Breast epithelium (tissue), 4 donors: ENCODE measurements at regions not wholly inside any gene's neighbourhood (a gene's known extent, or its start where the extent isn't known, plus 50 kb on each side); places are given as distances from the start of the nearest gene placed in this dataset.

ENCODE experiments used
- DNase-seq, 2 donors: peaks; one replicate each; pipeline ENCODE4 v3.0.0-alpha.2; 2019; ENCODE audit warnings: low spot score in 2 of 2
- H3K27ac ChIP-seq, 2 donors: fragments of 200-600 bp; sonication (generic) in 1 of 2; one replicate each; pipeline ENCODE4 v1.5.1; 2016 to 2019; ENCODE audit warnings: mild to moderate bottlenecking in 1 of 2
- H3K27me3 ChIP-seq, 2 donors: fragments of 200-600 bp; sonication (generic) in 1 of 2; one replicate each; pipeline versions ENCODE4 v1.5.1 to v1.6.0; 2017 to 2019; ENCODE audit warnings: control low read depth in 1 of 2, mild to moderate bottlenecking in 1 of 2
- H3K36me3 ChIP-seq: fragments of 200-600 bp; one replicate; pipeline ENCODE4 v1.5.1; 2019
- H3K4me1 ChIP-seq, 2 donors: fragments of 200-600 bp; sonication (generic); one replicate each; pipeline ENCODE4 v1.5.1; 2016 to 2019; ENCODE audit warnings: control low read depth in 1 of 2
- H3K4me3 ChIP-seq, 3 donors: fragments of 200-600 bp; sonication (generic); 1 replicate in 2 of 3; 2 replicates in 1 of 3; pipeline ENCODE4 v1.5.1; 2016 to 2019; ENCODE audit warnings: mild to moderate bottlenecking in 3 of 3, moderate library complexity in 2 of 3
- H3K9me3 ChIP-seq, 2 donors: fragments of 200-600 bp; sonication (generic) in 1 of 2; one replicate each; pipeline ENCODE4 v1.5.1; 2016 to 2019; ENCODE audit warnings: control low read depth in 1 of 2
- CTCF ChIP-seq, 3 donors: fragments of 450-650 bp; IDR thresholded peaks; one replicate each; pipeline ENCODE4 v1.5.1; 2016 to 2017; ENCODE audit warnings: antibody characterized with exemption in 3 of 3, mild to moderate bottlenecking in 3 of 3, moderate library complexity in 3 of 3
- POLR2A ChIP-seq: fragments of 450-650 bp; IDR thresholded peaks from one replicate; pipeline ENCODE4 v1.6.1; 2016; ENCODE audit warnings: antibody characterized with exemption, mild to moderate bottlenecking, moderate library complexity
- POLR2AphosphoS5 ChIP-seq, 3 donors: sonication (generic); formaldehyde crosslinking; IDR thresholded peaks; one replicate each; pipeline ENCODE4 v1.6.1; 2017; ENCODE audit warnings: antibody characterized with exemption in 3 of 3
- intact Hi-C: fragments of 100-400 bp; cut with DNase I; formaldehyde crosslinking; loops from one replicate; pipeline ENCODE4 v1.15.1; 2023; ENCODE audit warnings: low total_unique reads

GRCh38 chr6:142602972-142603371 lies 301.2 kb downstream of the ADGRG6 start:
- intact Hi-C loops = no loop called here
- H3K27ac ChIP-seq = no peak overlapping the region
- TF ChIP-seq POLR2A = no peak
- no peak for TF ChIP-seq CTCF (IDR thresholded peaks at IDR 0.05)
- no peak for TF ChIP-seq POLR2AphosphoS5 (IDR thresholded peaks at IDR 0.05)
- no peaks in the 10 kb centered on the region for H3K4me1 ChIP-seq
- H3K4me3 ChIP-seq = no peak overlapping the region
- no peak for DNase-seq
- H3K36me3 ChIP-seq = no peaks in the 10 kb centered on the region
- no peaks in the 10 kb centered on the region for H3K27me3 ChIP-seq
- H3K9me3 ChIP-seq = no peaks in the 10 kb centered on the region

GRCh38 chr6:142605922-142606485 lies 304.2 kb downstream of the ADGRG6 start:
- intact Hi-C loops = no loop called here
- TF ChIP-seq POLR2A (no peak), CTCF (IDR thresholded peaks at IDR 0.05) (no peak), POLR2AphosphoS5 (IDR thresholded peaks at IDR 0.05) (no peak)
- Histone ChIP-seq H3K4me1 (no peaks in the 10 kb centered on the region), H3K4me3 (no peak overlapping the region), H3K27me3 (no peaks in the 10 kb centered on the region), H3K9me3 (no peaks in the 10 kb centered on the region), H3K36me3 (no peaks in the 10 kb centered on the region), H3K27ac (no peak overlapping the region)
- no peak for DNase-seq

- no peak overlapping the region for H3K27ac ChIP-seq
- no peak overlapping the region for H3K4me3 ChIP-seq
- H3K4me1 ChIP-seq = no peaks in the 10 kb centered on the region
- peaks cover 3 to 9% of the 10 kb centered on the region in 2 donors for H3K9me3 ChIP-seq
- TF ChIP-seq POLR2AphosphoS5 (IDR thresholded peaks at IDR 0.05) (no peak), CTCF (IDR thresholded peaks at IDR 0.05) (no peak), POLR2A (no peak)
- no peaks in the 10 kb centered on the region for H3K27me3 ChIP-seq
- intact Hi-C loops = no loop called here
- H3K36me3 ChIP-seq = no peaks in the 10 kb centered on the region
- no peak for DNase-seq
Observed at GRCh38 chr6:142612956-142613355, 311.1 kb downstream of the ADGRG6 start.

- Histone ChIP-seq H3K9me3 (peaks cover 3 to 9% of the 10 kb centered on the region in 2 donors), H3K4me1 (no peaks in the 10 kb centered on the region), H3K36me3 (no peaks in the 10 kb centered on the region), H3K27me3 (no peaks in the 10 kb centered on the region), H3K27ac (no peak overlapping the region), H3K4me3 (no peak overlapping the region)
- DNase-seq = no peak
- TF ChIP-seq POLR2AphosphoS5 (IDR thresholded peaks at IDR 0.05) (no peak), POLR2A (no peak), CTCF (IDR thresholded peaks at IDR 0.05) (no peak)
- intact Hi-C loops = no loop called here
Observed at GRCh38 chr6:142613981-142614380, 312.2 kb downstream of the ADGRG6 start.

- no peak for DNase-seq
- Histone ChIP-seq H3K27me3 (no peaks in the 10 kb centered on the region), H3K27ac (no peak overlapping the region), H3K4me3 (no peak overlapping the region), H3K4me1 (no peaks in the 10 kb centered on the region), H3K9me3 (peaks cover 0 to under 1% of the 10 kb centered on the region in 2 donors), H3K36me3 (no peaks in the 10 kb centered on the region)
- intact Hi-C loops = no loop called here
- TF ChIP-seq POLR2AphosphoS5 (IDR thresholded peaks at IDR 0.05) = no peak
- no peak for TF ChIP-seq POLR2A
- no peak for TF ChIP-seq CTCF (IDR thresholded peaks at IDR 0.05)
Observed at GRCh38 chr6:142617158-142617557, 315.4 kb downstream of the ADGRG6 start.
